SU-DHL-6 (cell line): ENCODE measurements at regions not wholly inside any gene's neighbourhood (a gene's known extent, or its start where the extent isn't known, plus 50 kb on each side); places are given as distances from the start of the nearest gene placed in this dataset.

ENCODE experiments used
- H2AFZ ChIP-seq: fragments of 200-600 bp; sonication (generic); 2 replicates; pipeline ENCODE4 v1.6.1; 2014; ENCODE audit warnings: low read depth, mild to moderate bottlenecking, moderate library complexity, mixed read lengths, antibody characterized with exemption, low read length; ENCODE audit not compliant: severe bottlenecking
- H3F3A ChIP-seq: fragments of 200-600 bp; shearing (Covaris generic); 2 replicates; pipeline ENCODE4 v1.6.0; 2016; ENCODE audit warnings: antibody characterized with exemption, mild to moderate bottlenecking; ENCODE audit not compliant: insufficient read depth
- H3K27ac ChIP-seq: fragments of 200-600 bp; sonication (generic); 2 replicates; pipeline ENCODE4 v1.5.1; 2016; ENCODE audit warnings: low read depth, mild to moderate bottlenecking, low read length, moderate library complexity, mixed read lengths
- H3K27me3 ChIP-seq: fragments of 200-600 bp; sonication (generic), shearing (Covaris generic); 2 replicates; pipeline ENCODE4 v1.6.0; 2014; ENCODE audit warnings: mild to moderate bottlenecking, low read length
- H3K36me3 ChIP-seq: fragments of 200-600 bp; sonication (generic); 2 replicates; pipeline ENCODE4 v1.6.1; 2014; ENCODE audit warnings: mild to moderate bottlenecking, low read length, mixed read lengths
- H3K4me2 ChIP-seq: fragments of 300-600, 200-600 bp; shearing (Covaris generic), sonication (generic); 2 replicates; pipeline ENCODE4 v1.6.0; 2014; ENCODE audit warnings: low read length, low read depth, mild to moderate bottlenecking; ENCODE audit not compliant: poor library complexity, severe bottlenecking
- H3K4me3 ChIP-seq: fragments of 200-600 bp; sonication (generic); 2 replicates; pipeline ENCODE4 v1.5.1; 2014; ENCODE audit warnings: antibody characterized with exemption, low read length, mild to moderate bottlenecking, mixed read lengths; ENCODE audit not compliant: insufficient read depth, poor library complexity, severe bottlenecking
- H3K79me2 ChIP-seq: fragments of 200-600 bp; sonication (generic); 2 replicates; pipeline ENCODE4 v1.6.1; 2014; ENCODE audit warnings: mild to moderate bottlenecking, low read length, moderate library complexity; ENCODE audit not compliant: insufficient read depth
- H3K9ac ChIP-seq: fragments of 200-600 bp; sonication (generic); 2 replicates; pipeline ENCODE4 v1.7.0; 2014; ENCODE audit warnings: mild to moderate bottlenecking, low read length
- H3K9me2 ChIP-seq: fragments of 200-600 bp; sonication (generic); replicated peaks from 2 replicates; pipeline ENCODE4 v1.6.1; 2014; ENCODE audit warnings: low read length; ENCODE audit not compliant: insufficient read depth
- H3K9me3 ChIP-seq: fragments of 200-600 bp; sonication (generic); 2 replicates; pipeline ENCODE4 v1.6.1; 2014; ENCODE audit warnings: low read length, mixed read lengths; ENCODE audit not compliant: insufficient read depth
- H4K20me1 ChIP-seq: fragments of 200-600 bp; sonication (generic); 2 replicates; pipeline ENCODE4 v1.6.1; 2014; ENCODE audit warnings: low read depth, mild to moderate bottlenecking, antibody characterized with exemption, low read length, moderate library complexity, mixed read lengths
- EZH2phosphoT487 ChIP-seq: fragments of 200-600 bp; sonication (generic), shearing (Covaris generic); conservative IDR thresholded peaks from 2 replicates; pipeline ENCODE4 v1.6.1; 2018; ENCODE audit warnings: mild to moderate bottlenecking, antibody characterized with exemption, low read length, moderate library complexity, mixed read lengths
- TF ChIP-seq, protein P1 (sequence below): fragments of 200-600 bp; sonication (generic); IDR thresholded peaks from one replicate; pipeline ENCODE4 v1.5.1; 2017; ENCODE audit warnings: antibody characterized with exemption, mild to moderate bottlenecking, low read length, moderate library complexity; ENCODE audit not compliant: insufficient read depth, poor library complexity, severe bottlenecking

DNA sequence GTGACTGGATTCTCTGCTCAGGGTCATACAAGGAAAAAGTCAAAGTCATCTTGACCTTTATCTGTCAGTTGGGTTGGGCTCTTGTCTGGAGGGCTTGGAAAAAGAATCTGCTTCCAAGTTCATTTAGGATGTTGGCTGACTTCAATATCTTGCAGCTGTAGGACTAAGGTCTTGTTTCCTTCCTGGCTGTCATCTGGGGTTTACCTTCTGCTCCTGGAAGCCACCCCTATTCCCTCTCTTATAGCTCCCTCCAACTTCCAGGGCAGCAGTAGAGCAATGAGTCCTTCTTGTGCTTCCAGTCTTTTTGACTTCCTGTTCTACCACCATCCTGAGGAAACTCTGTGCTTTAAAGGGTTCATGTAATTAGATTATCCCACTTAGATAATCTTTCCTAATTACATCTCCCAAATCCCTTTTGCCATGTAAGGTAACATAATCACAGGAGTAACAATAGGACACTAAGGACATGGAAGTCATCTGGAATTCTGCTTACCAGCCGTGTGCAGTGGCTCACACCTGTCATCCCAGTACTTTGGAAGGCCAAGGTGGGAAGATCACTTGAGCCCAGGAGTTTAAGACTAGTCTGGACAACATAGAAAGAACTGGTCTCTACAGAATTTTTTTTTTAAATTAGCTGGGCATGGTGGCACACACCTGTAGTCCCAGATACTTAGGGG lies 170.7 kb upstream of the KITLG start:
- Histone ChIP-seq H3K9me2 (no peaks in the 10 kb centered on the region), H3K9ac (no peak overlapping the region), H3K4me2 (no peak overlapping the region), H3K4me3 (no peak overlapping the region), H3K79me2 (no peaks in the 10 kb centered on the region), H3K36me3 (no peaks in the 10 kb centered on the region), H3K9me3 (no peaks in the 10 kb centered on the region), H3K27me3 (no peaks in the 10 kb centered on the region), H4K20me1 (no peaks in the 10 kb centered on the region), H2AFZ (no peak overlapping the region), H3K27ac (no peak overlapping the region), H3F3A (no peaks in the 10 kb centered on the region)
- TF ChIP-seq, protein P1, sequence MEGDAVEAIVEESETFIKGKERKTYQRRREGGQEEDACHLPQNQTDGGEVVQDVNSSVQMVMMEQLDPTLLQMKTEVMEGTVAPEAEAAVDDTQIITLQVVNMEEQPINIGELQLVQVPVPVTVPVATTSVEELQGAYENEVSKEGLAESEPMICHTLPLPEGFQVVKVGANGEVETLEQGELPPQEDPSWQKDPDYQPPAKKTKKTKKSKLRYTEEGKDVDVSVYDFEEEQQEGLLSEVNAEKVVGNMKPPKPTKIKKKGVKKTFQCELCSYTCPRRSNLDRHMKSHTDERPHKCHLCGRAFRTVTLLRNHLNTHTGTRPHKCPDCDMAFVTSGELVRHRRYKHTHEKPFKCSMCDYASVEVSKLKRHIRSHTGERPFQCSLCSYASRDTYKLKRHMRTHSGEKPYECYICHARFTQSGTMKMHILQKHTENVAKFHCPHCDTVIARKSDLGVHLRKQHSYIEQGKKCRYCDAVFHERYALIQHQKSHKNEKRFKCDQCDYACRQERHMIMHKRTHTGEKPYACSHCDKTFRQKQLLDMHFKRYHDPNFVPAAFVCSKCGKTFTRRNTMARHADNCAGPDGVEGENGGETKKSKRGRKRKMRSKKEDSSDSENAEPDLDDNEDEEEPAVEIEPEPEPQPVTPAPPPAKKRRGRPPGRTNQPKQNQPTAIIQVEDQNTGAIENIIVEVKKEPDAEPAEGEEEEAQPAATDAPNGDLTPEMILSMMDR, result no peak
- TF ChIP-seq EZH2phosphoT487, result no peak

DNA sequence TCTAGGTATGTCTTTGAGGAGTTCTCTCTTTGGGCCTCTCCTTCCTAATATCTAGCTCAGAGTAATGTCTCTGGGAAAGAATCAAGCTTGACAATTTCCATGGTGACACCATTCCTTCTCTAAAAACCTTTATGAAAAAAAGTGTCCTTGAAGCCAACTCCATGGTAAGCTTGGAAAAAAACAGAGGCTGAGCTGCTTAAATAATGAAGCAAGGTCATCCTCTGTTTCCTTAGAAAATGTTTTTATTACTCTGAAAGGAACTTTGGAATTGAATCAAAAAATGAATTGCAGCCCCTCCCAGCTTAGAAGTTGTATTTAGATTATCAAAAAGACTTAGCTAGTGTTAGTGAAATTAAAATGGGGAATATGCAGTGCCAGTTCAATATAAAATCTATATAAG lies 166.1 kb upstream of the KITLG start:
- Histone ChIP-seq H3F3A (no peaks in the 10 kb centered on the region), H4K20me1 (no peaks in the 10 kb centered on the region), H3K4me3 (no peak overlapping the region), H3K9ac (no peak overlapping the region), H3K9me2 (no peaks in the 10 kb centered on the region), H2AFZ (no peak overlapping the region), H3K4me2 (no peak overlapping the region), H3K27ac (no peak overlapping the region), H3K36me3 (no peaks in the 10 kb centered on the region), H3K9me3 (no peaks in the 10 kb centered on the region), H3K79me2 (no peaks in the 10 kb centered on the region), H3K27me3 (no peaks in the 10 kb centered on the region)
- no peak for TF ChIP-seq EZH2phosphoT487
- TF ChIP-seq, protein P1, result no peak

DNA sequence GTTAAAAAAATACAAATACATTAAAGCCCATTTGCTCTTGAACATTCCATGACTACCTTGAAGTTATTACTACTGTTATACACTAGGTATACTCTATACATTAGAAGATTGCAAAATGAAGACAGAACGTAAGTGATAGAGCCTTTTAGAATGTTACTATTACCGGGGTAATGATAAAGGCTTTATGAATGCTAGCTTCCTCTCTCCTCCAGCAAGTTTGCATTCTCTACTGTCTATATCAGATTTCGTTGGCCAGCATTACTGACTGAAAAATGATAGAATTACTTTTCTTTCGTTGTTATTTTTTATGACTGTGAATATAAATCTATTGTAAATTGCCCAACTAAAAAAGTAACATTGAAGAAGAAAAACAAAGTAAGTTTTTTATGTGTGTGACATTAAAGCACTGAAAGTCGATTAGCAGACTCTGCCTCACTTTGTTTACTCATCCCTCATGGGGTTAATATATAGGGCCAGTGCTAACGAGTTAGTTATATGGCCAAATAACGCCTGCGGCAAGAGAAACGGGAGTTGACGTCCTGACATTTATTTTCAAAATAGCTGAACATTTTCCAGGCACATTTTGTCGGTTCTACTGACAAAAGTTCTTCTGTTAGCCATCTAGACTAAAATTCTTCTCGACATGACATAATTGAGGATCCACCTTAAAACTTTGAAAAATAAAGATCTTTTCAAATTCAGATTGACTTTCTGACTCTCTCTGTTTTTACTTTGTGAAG lies 163.8 kb upstream of the KITLG start:
- TF ChIP-seq, protein P1, result no peak
- no peak for TF ChIP-seq EZH2phosphoT487
- Histone ChIP-seq H3K27me3 (no peaks in the 10 kb centered on the region), H4K20me1 (no peaks in the 10 kb centered on the region), H2AFZ (no peak overlapping the region), H3K36me3 (no peaks in the 10 kb centered on the region), H3K4me3 (no peak overlapping the region), H3K27ac (no peak overlapping the region), H3F3A (no peaks in the 10 kb centered on the region), H3K9me3 (no peaks in the 10 kb centered on the region), H3K79me2 (no peaks in the 10 kb centered on the region), H3K4me2 (no peak overlapping the region), H3K9ac (no peak overlapping the region), H3K9me2 (no peaks in the 10 kb centered on the region)
